Ishikawa (cell line): ENCODE measurements at regions not wholly inside any gene's neighbourhood (a gene's known extent, or its start where the extent isn't known, plus 50 kb on each side); places are given as distances from the start of the nearest gene placed in this dataset.

Source experiments
- CEBPB ChIP-seq: IDR thresholded peaks from 2 replicates; pipeline ENCODE4 v1.6.1; 2012
- CREB1 ChIP-seq: IDR thresholded peaks from 2 replicates; pipeline ENCODE4 v1.6.1; 2012; ENCODE audit warnings: low read depth
- EGR1 ChIP-seq: IDR thresholded peaks from 2 replicates; pipeline ENCODE4 v1.6.1; 2012
- EP300 ChIP-seq: IDR thresholded peaks from 2 replicates; pipeline ENCODE4 v1.6.1; 2012; ENCODE audit warnings: borderline replicate concordance
- FOXM1 ChIP-seq: IDR thresholded peaks from 2 replicates; pipeline ENCODE4 v1.6.1; 2012; ENCODE audit warnings: low read depth, borderline replicate concordance
- NFIC ChIP-seq: IDR thresholded peaks from 2 replicates; pipeline ENCODE4 v1.6.1; 2012
- RAD21 ChIP-seq: IDR thresholded peaks from 2 replicates; pipeline ENCODE4 v1.6.1; 2012; ENCODE audit warnings: low read depth
- TAF1 ChIP-seq: IDR thresholded peaks from 2 replicates; pipeline ENCODE4 v1.6.1; 2012; ENCODE audit warnings: low read depth, mild to moderate bottlenecking
- TCF12 ChIP-seq: IDR thresholded peaks from 2 replicates; pipeline ENCODE4 v1.6.1; 2012; ENCODE audit warnings: low read depth
- TEAD4 ChIP-seq: IDR thresholded peaks from 2 replicates; pipeline ENCODE4 v1.6.1; 2012
- YY1 ChIP-seq: IDR thresholded peaks from 2 replicates; pipeline ENCODE4 v1.6.1; 2012; ENCODE audit warnings: low read depth
- ZBTB7A ChIP-seq: IDR thresholded peaks from 2 replicates; pipeline ENCODE4 v1.6.1; 2012; ENCODE audit warnings: low read depth
- TF ChIP-seq, protein P1 (sequence below): IDR thresholded peaks from 2 replicates; pipeline ENCODE4 v1.6.1; 2012
- TF ChIP-seq, protein P2 (sequence below): IDR thresholded peaks from 2 replicates; pipeline ENCODE4 v1.6.1; 2012; ENCODE audit warnings: low read depth, mild to moderate bottlenecking
- TF ChIP-seq, protein P3 (sequence below): IDR thresholded peaks from 2 replicates; pipeline ENCODE4 v1.6.1; 2012

DNA sequence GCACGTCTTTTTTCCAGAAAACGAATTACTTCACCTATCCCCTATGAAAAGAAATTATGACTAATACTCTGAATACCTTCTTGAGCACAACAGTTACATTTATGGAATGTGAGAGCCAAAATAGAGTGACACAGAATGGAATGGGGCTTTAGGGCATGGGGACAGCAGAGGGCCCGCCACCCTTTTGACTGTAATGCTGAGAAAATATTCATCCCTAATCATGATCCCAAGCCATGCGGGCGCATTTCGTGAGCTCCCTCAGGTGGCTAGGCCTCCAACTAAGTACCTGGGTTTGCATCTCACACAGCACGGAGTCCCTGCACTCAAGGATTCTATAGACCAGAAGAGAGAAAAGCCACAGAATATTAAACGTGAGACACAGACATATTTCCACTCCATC lies 212.6 kb downstream of the SOD2 start:
- no peak for TF ChIP-seq FOXM1
- TF ChIP-seq RAD21 = no peak
- TF ChIP-seq, protein P1, sequence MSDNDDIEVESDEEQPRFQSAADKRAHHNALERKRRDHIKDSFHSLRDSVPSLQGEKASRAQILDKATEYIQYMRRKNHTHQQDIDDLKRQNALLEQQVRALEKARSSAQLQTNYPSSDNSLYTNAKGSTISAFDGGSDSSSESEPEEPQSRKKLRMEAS = no peak
- TF ChIP-seq CREB1 = no peak
- TF ChIP-seq TCF12 = no peak
- TF ChIP-seq EP300 = no peak
- TF ChIP-seq TEAD4 = no peak
- no peak for TF ChIP-seq NFIC
- TF ChIP-seq, protein P2, sequence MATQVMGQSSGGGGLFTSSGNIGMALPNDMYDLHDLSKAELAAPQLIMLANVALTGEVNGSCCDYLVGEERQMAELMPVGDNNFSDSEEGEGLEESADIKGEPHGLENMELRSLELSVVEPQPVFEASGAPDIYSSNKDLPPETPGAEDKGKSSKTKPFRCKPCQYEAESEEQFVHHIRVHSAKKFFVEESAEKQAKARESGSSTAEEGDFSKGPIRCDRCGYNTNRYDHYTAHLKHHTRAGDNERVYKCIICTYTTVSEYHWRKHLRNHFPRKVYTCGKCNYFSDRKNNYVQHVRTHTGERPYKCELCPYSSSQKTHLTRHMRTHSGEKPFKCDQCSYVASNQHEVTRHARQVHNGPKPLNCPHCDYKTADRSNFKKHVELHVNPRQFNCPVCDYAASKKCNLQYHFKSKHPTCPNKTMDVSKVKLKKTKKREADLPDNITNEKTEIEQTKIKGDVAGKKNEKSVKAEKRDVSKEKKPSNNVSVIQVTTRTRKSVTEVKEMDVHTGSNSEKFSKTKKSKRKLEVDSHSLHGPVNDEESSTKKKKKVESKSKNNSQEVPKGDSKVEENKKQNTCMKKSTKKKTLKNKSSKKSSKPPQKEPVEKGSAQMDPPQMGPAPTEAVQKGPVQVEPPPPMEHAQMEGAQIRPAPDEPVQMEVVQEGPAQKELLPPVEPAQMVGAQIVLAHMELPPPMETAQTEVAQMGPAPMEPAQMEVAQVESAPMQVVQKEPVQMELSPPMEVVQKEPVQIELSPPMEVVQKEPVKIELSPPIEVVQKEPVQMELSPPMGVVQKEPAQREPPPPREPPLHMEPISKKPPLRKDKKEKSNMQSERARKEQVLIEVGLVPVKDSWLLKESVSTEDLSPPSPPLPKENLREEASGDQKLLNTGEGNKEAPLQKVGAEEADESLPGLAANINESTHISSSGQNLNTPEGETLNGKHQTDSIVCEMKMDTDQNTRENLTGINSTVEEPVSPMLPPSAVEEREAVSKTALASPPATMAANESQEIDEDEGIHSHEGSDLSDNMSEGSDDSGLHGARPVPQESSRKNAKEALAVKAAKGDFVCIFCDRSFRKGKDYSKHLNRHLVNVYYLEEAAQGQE = no peak
- TF ChIP-seq CEBPB = no peak

DNA sequence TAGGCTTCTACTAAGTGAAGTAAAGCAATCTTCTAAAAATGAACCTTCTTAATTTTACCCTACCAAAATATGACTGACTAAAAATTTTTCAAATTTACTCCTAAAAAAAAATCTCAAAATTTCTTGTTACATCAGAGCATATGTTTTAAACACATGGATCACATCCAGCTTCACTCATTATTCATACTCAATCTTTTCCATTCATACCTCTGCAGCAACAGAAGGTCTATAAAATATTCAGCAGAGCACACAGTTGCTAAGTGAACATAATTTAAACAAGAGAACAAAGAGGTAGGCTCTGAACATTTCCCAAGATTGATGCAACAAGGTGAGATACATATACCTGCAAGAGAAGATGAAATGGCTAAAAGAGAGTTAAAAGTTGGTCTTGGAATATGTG lies 213.9 kb downstream of the SOD2 start:
- no peak for TF ChIP-seq CEBPB
- no peak for TF ChIP-seq RAD21
- no peak for TF ChIP-seq EP300
- TF ChIP-seq CREB1 = no peak
- no peak for TF ChIP-seq TCF12
- TF ChIP-seq, protein P1 = no peak
- TF ChIP-seq, protein P2 = no peak
- TF ChIP-seq ZBTB7A = no peak
- no peak for TF ChIP-seq TAF1
- TF ChIP-seq EGR1 = no peak
- no peak for TF ChIP-seq NFIC
- no peak for TF ChIP-seq TEAD4
- TF ChIP-seq FOXM1 = no peak
- TF ChIP-seq, protein P3, sequence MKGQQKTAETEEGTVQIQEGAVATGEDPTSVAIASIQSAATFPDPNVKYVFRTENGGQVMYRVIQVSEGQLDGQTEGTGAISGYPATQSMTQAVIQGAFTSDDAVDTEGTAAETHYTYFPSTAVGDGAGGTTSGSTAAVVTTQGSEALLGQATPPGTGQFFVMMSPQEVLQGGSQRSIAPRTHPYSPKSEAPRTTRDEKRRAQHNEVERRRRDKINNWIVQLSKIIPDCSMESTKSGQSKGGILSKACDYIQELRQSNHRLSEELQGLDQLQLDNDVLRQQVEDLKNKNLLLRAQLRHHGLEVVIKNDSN = no peak
- TF ChIP-seq YY1 = no peak

DNA sequence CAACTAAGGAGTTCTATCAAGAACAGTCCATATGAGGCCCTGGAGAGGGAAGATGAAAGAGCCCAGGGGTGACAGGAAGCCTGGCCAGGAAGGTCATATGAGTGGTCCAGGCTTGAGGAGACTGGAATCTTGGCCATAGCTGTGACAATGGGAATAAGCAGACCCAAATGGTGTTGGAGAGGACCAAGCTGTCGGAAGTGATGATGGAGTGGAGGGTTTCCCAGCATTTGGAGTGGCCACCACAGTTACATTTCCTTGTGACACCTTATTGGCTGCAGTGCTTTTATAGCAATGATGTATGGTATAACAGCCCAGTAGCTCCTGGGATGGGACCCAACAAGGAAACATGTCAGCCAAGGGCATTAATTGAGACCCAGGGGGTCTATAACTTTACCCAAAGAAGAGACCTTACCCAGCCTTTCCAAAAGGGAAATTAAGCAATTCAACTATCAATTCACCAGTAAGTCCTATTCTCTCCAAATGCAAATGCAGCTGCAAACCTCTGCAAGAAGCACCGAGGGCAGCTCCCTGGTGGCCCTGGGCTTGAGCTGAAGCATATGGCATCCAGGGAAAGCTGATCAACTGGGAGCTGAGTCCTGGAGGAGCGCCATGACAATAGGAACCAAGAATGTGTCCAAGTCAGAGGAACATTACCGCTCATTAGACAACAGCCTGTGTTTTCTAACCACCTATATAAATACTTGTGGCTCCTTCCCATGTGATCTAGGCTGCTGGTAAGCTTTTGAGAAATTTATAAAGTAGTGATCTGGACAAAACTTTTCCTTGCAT lies 219.4 kb downstream of the SOD2 start:
- TF ChIP-seq CEBPB = no peak
- no peak for TF ChIP-seq EGR1
- TF ChIP-seq FOXM1 = no peak
- no peak for TF ChIP-seq TAF1
- TF ChIP-seq NFIC = no peak
- TF ChIP-seq, protein P3 = no peak
- TF ChIP-seq, protein P1 = no peak
- no peak for TF ChIP-seq EP300
- no peak for TF ChIP-seq TCF12
- no peak for TF ChIP-seq YY1
- no peak for TF ChIP-seq CREB1
- TF ChIP-seq, protein P2 = no peak
- no peak for TF ChIP-seq RAD21
- no peak for TF ChIP-seq TEAD4
- no peak for TF ChIP-seq ZBTB7A

DNA sequence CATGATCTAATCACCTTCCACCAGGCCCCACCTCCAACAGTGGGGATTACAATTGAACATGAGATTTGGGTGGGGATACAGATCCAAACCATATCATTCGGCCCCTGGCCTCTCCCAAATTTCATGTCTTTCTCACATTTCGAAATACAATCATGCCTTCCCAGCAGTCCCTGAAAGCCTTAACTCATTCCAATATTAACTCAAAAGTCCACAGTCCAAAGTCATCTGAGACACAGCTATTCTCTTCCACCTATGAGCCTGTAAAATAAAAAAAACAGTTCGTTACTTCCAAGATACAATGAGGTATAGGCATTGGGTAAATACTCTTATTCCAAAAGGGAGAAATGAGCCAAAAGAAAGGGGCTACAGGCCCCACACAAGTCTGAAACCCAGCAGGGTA lies 222.6 kb downstream of the SOD2 start:
- TF ChIP-seq RAD21 (no peak), EP300 (no peak), CREB1 (no peak), TEAD4 (no peak), YY1 (no peak), EGR1 (no peak), TCF12 (no peak)
- TF ChIP-seq, protein P1 = no peak
